Fibroblast of lung (primary cell): ENCODE measurements at regions not wholly inside any gene's neighbourhood (a gene's known extent, or its start where the extent isn't known, plus 50 kb on each side); places are given as distances from the start of the nearest gene placed in this dataset.

Source experiments
- CTCF ChIP-seq, 2 donors: IDR thresholded peaks in 1 of 2; conservative IDR thresholded peaks in 1 of 2; 1 replicate in 1 of 2; 2 replicates in 1 of 2; pipeline ENCODE4 v1.5.1; 2011 to 2012; ENCODE audit warnings: low read length in 2 of 2, control low read depth in 1 of 2, inconsistent platforms in 1 of 2, low read depth in 1 of 2, mild to moderate bottlenecking in 1 of 2
- EZH2 ChIP-seq: IDR thresholded peaks from 2 replicates; pipeline ENCODE4 v1.5.1; 2012; ENCODE audit warnings: low read length, control low read depth, mild to moderate bottlenecking; ENCODE audit errors: missing control alignments

- no peak for TF ChIP-seq CTCF (conservative IDR thresholded peaks at IDR 0.05 in 1 of 2, IDR thresholded peaks at IDR 0.05 in 1 of 2; ENCODE audit: low read depth in 1 of 2, low read length in 2 of 2)
- no peak for TF ChIP-seq EZH2
These were observed 1259.6 kb upstream of the CNTN5 start for GRCh38 chr11:97761175-97761574.
